Right atrium auricular region (tissue), 2 donors: ENCODE measurements at regions not wholly inside any gene's neighbourhood (a gene's known extent, or its start where the extent isn't known, plus 50 kb on each side); places are given as distances from the start of the nearest gene placed in this dataset.

Experiments
- DNase-seq: peaks from one replicate; pipeline ENCODE4 v3.0.0-alpha.2; 2019; ENCODE audit warnings: low spot score
- H3K27ac ChIP-seq, 2 donors: fragments of 200-600 bp; sonication (generic); 1 replicate in 1 of 2; 2 replicates in 1 of 2; pipeline ENCODE4 v1.5.1; 2016 to 2019
- H3K27me3 ChIP-seq, 2 donors: fragments of 200-600 bp; sonication (generic); one replicate each; pipeline versions ENCODE4 v1.5.1 to v1.6.0; 2017 to 2019
- H3K36me3 ChIP-seq: fragments of 200-600 bp; sonication (generic); one replicate; pipeline ENCODE4 v1.5.1; 2016
- H3K4me1 ChIP-seq, 2 donors: fragments of 200-600 bp; sonication (generic); one replicate each; pipeline versions ENCODE4 v1.5.1 to v1.6.0; 2017 to 2019
- H3K4me3 ChIP-seq, 2 donors: fragments of 200-600 bp; sonication (generic); 1 replicate in 1 of 2; 2 replicates in 1 of 2; pipeline ENCODE4 v1.5.1; 2017 to 2019; ENCODE audit warnings: mild to moderate bottlenecking in 1 of 2, moderate library complexity in 1 of 2
- H3K9me3 ChIP-seq, 2 donors: fragments of 200-600 bp; sonication (generic); one replicate each; pipeline ENCODE4 v1.5.1; 2019
- TF ChIP-seq, protein P1 (sequence below), 2 donors: fragments of 200-600 bp; sonication (generic); IDR thresholded peaks; one replicate each; pipeline ENCODE4 v1.5.1; 2019; ENCODE audit warnings: antibody characterized with exemption in 2 of 2

DNA sequence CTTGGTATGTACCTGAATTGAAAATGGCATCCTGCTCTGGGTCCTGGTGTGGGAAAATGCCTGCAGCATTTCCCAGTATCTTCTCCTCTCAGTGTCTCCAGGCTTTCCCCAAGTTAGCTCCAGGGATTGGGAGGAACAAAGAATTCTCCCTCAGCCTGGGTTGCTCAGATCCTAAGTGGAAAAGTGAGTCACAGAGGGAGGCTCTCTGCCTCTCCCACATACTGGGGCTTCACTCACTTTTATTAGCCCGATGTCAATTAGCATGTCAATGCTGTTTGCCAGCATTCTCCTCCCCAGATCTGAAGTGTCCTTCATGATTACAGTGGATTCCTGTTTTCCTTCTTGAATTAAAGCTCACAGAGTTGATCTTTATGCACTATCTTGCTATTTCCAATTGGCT, 655.0 kb downstream of the EPHA3 start:
- H3K4me1 ChIP-seq: no peaks in the 10 kb centered on the region
- H3K9me3 ChIP-seq: peaks cover 0 to 3% of the 10 kb centered on the region in 2 donors
- no peaks in the 10 kb centered on the region for H3K27me3 ChIP-seq
- H3K27ac ChIP-seq: no peak overlapping the region
- no peaks in the 10 kb centered on the region for H3K36me3 ChIP-seq
- no peak overlapping the region for H3K4me3 ChIP-seq
- DNase-seq: no peak
- TF ChIP-seq, protein P1, sequence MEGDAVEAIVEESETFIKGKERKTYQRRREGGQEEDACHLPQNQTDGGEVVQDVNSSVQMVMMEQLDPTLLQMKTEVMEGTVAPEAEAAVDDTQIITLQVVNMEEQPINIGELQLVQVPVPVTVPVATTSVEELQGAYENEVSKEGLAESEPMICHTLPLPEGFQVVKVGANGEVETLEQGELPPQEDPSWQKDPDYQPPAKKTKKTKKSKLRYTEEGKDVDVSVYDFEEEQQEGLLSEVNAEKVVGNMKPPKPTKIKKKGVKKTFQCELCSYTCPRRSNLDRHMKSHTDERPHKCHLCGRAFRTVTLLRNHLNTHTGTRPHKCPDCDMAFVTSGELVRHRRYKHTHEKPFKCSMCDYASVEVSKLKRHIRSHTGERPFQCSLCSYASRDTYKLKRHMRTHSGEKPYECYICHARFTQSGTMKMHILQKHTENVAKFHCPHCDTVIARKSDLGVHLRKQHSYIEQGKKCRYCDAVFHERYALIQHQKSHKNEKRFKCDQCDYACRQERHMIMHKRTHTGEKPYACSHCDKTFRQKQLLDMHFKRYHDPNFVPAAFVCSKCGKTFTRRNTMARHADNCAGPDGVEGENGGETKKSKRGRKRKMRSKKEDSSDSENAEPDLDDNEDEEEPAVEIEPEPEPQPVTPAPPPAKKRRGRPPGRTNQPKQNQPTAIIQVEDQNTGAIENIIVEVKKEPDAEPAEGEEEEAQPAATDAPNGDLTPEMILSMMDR (IDR thresholded peaks at IDR 0.05): no peak

DNA sequence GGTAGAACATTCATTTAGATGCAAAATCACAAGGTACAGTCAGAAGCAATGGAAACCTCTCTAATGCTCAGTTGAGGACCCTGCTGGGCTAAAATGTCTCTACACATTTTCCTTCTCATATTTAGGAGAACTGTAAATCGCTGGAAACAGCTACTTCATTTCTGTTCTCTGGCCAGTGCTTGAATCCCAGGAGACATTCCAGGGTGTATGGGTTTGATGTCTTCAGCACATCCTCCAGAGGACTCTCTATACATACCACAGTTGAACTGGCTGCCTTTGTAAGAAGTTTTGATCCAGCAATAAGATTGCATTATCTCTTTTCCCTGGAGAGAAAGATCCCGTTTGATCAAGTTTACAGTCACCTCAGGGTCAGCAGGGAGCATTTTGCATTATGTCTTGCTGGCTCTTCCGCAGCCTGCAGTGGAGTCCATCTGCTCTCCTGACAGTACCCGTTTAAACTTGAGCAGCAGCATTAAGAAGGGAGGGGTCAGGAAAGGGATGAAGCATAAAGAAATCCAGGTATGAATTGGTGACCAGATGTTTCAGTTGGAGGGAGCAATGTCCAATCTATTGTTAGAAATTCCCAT, 676.0 kb downstream of the EPHA3 start:
- Histone ChIP-seq H3K36me3 (no peaks in the 10 kb centered on the region), H3K27me3 (no peaks in the 10 kb centered on the region), H3K9me3 (no peaks in the 10 kb centered on the region), H3K4me1 (no peaks in the 10 kb centered on the region), H3K4me3 (no peak overlapping the region), H3K27ac (no peak overlapping the region)
- DNase-seq: no peak
- TF ChIP-seq, protein P1 (IDR thresholded peaks at IDR 0.05): no peak

DNA sequence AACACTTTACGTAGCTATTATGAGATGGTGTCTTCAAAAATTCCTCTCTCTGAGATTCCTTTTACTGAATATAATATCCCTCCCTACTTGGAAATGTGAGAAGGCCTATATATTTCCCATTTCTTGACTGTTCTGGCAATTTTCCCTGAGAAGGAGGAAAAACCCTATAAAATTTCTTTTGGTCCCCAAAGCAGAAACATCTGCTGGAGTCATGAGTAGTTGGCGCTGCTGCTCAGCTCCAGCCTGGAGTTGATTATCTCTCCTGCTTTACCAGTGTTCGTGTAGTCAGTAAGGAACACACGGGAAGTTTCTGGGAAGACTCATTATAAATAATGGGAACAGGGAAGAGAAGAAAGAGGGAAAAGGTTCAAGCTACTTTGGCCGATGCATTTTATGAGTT, 680.1 kb downstream of the EPHA3 start:
- Histone ChIP-seq H3K4me3 (no peak overlapping the region), H3K4me1 (no peaks in the 10 kb centered on the region), H3K27me3 (no peaks in the 10 kb centered on the region), H3K27ac (no peak overlapping the region), H3K36me3 (no peaks in the 10 kb centered on the region), H3K9me3 (no peaks in the 10 kb centered on the region)
- no peak for DNase-seq
- TF ChIP-seq, protein P1 (IDR thresholded peaks at IDR 0.05): no peak

DNA sequence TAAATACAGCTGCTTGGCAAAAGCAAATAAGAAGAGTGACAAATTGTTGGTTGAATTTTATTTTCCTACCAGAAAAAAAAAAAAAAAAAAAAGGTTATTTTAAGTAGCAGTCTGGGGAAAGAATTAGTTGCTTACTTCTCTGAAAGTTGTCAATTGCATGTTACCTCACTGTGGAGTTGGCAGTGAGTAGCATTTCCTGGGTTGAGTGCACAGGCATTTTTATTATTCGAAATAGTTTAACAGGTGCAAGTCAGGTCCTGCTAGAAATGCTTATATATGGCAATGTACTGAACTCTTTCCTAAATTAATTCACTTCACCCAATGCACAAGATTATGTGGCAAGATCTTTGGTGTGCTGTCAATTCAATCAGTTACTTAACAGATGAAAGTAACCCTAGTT, 680.6 kb downstream of the EPHA3 start:
- Histone ChIP-seq H3K9me3 (no peaks in the 10 kb centered on the region), H3K27me3 (no peaks in the 10 kb centered on the region), H3K4me1 (no peaks in the 10 kb centered on the region), H3K4me3 (no peak overlapping the region), H3K36me3 (no peaks in the 10 kb centered on the region), H3K27ac (no peak overlapping the region)
- TF ChIP-seq, protein P1 (IDR thresholded peaks at IDR 0.05): no peak
- DNase-seq: no peak

DNA sequence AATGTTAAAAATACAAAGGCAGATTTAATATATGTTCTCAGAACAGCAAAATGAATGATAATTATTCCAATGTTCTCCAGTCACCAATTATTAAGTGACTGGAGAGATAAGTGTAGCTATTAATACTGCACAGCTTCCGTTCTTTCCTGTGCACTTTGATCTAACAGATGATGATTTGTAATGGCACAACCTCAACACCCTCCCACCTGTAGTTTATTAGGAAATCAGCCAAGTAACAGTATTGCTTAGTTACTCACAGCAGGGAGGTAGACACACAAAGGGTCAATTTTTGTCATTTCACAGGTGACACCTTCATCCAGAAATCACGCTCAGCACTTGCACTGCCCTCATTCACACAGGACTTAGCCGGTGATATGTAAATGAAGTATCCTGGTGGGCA, 688.1 kb downstream of the EPHA3 start:
- H3K27ac ChIP-seq: no peak overlapping the region
- no peaks in the 10 kb centered on the region for H3K27me3 ChIP-seq
- H3K36me3 ChIP-seq: no peaks in the 10 kb centered on the region
- no peaks in the 10 kb centered on the region for H3K4me1 ChIP-seq
- no peaks in the 10 kb centered on the region for H3K9me3 ChIP-seq
- H3K4me3 ChIP-seq: no peak overlapping the region
- DNase-seq: no peak
- TF ChIP-seq, protein P1 (IDR thresholded peaks at IDR 0.05): no peak

DNA sequence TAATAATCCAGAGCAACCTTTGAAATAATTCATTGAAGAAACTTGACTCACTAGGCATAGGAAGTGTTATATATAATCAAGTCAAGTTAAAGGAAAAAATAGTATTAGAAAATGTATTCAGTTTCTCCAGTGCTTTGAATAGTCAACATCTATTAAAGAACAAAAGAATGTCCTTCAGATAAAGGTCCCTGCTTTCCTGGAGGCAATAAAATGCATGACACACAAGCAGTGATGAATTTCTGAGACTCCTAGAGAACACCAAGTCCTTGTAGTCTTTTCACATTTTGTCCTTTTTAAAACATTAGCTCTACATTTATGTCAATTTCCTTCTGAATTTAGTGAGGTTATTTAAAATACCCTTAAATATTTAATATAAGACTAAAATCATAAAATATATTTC, 695.5 kb downstream of the EPHA3 start:
- no peak for DNase-seq
- Histone ChIP-seq H3K9me3 (no peaks in the 10 kb centered on the region), H3K4me3 (no peak overlapping the region), H3K4me1 (no peaks in the 10 kb centered on the region), H3K36me3 (no peaks in the 10 kb centered on the region), H3K27me3 (no peaks in the 10 kb centered on the region), H3K27ac (no peak overlapping the region)
- TF ChIP-seq, protein P1 (IDR thresholded peaks at IDR 0.05): no peak
